RWPE2 (cell line): ENCODE measurements at regions not wholly inside any gene's neighbourhood (a gene's known extent, or its start where the extent isn't known, plus 50 kb on each side); places are given as distances from the start of the nearest gene placed in this dataset.

Experiments used
- ATAC-seq: fragments of 200-7000 bp; cut with Tn5 transposase; 3 replicates; pipeline ENCODE4 v1.9.1; 2021; ENCODE audit warnings: low read depth
- DNase-seq: peaks from one replicate; pipeline ENCODE4 v3.0.0-alpha.2; 2020; ENCODE audit warnings: low spot score
- H3K27ac ChIP-seq: fragments of 450-650 bp; 2 replicates; pipeline ENCODE4 v1.5.1; 2017; ENCODE audit warnings: mild to moderate bottlenecking; ENCODE audit not compliant: poor library complexity, severe bottlenecking
- H3K27me3 ChIP-seq: fragments of 250-450 bp; sonication (Bioruptor Pico); 2 replicates; pipeline ENCODE4 v1.5.1; 2021; ENCODE audit warnings: mild to moderate bottlenecking, moderate library complexity; ENCODE audit not compliant: insufficient read depth, poor library complexity, severe bottlenecking
- H3K36me3 ChIP-seq: fragments of 250-450 bp; sonication (Bioruptor Pico); 2 replicates; pipeline ENCODE4 v1.5.1; 2020; ENCODE audit warnings: low read depth, mild to moderate bottlenecking, moderate library complexity
- H3K4me1 ChIP-seq: fragments of 250-450 bp; sonication (Bioruptor Pico); 2 replicates; pipeline ENCODE4 v1.5.1; 2021; ENCODE audit warnings: mild to moderate bottlenecking, moderate library complexity; ENCODE audit not compliant: insufficient read depth, poor library complexity, severe bottlenecking
- H3K4me3 ChIP-seq: fragments of 250-450 bp; sonication (Bioruptor Pico); 2 replicates; pipeline ENCODE4 v1.5.1; 2021; ENCODE audit warnings: mild to moderate bottlenecking, moderate library complexity; ENCODE audit not compliant: severe bottlenecking
- H3K9me3 ChIP-seq: fragments of 250-450 bp; sonication (Bioruptor Pico); 2 replicates; pipeline ENCODE4 v1.5.1; 2021; ENCODE audit warnings: mild to moderate bottlenecking, moderate library complexity; ENCODE audit not compliant: severe bottlenecking
- CTCF ChIP-seq: fragments of 450-650 bp; IDR thresholded peaks from one replicate; pipeline ENCODE4 v1.5.1; 2017; ENCODE audit warnings: mild to moderate bottlenecking, moderate library complexity; ENCODE audit not compliant: poor library complexity, severe bottlenecking

GRCh38 chr15:46410705-46411104 lies 775.9 kb downstream of the SQOR start:
- H3K4me3 ChIP-seq: no peak overlapping the region
- no peak overlapping the region for H3K27ac ChIP-seq
- ATAC-seq (no peak), DNase-seq (no peak)
- no peaks in the 10 kb centered on the region for H3K36me3 ChIP-seq
- H3K4me1 ChIP-seq: peaks cover 8% of the 10 kb centered on the region
- H3K27me3 ChIP-seq: no peaks in the 10 kb centered on the region
- H3K9me3 ChIP-seq: no peaks in the 10 kb centered on the region
- no peak for TF ChIP-seq CTCF

- Histone ChIP-seq H3K4me1 (peaks cover 8% of the 10 kb centered on the region), H3K9me3 (no peaks in the 10 kb centered on the region), H3K4me3 (no peak overlapping the region), H3K36me3 (no peaks in the 10 kb centered on the region), H3K27me3 (no peaks in the 10 kb centered on the region), H3K27ac (no peak overlapping the region)
- DNase-seq: no peak
- ATAC-seq: no peak
- no peak for TF ChIP-seq CTCF
Observed at GRCh38 chr15:46411900-46412299, 777.1 kb downstream of the SQOR start.

- ATAC-seq (peak; percentile 80), DNase-seq (no peak)
- Histone ChIP-seq H3K9me3 (no peaks in the 10 kb centered on the region), H3K27ac (peak overlapping the region; percentile 14), H3K36me3 (no peaks in the 10 kb centered on the region), H3K27me3 (no peaks in the 10 kb centered on the region), H3K4me1 (peaks cover 8% of the 10 kb centered on the region), H3K4me3 (no peak overlapping the region)
- TF ChIP-seq CTCF: no peak
Observed at GRCh38 chr15:46413799-46414198, 779.0 kb downstream of the SQOR start.

GRCh38 chr15:46416544-46416943 lies 781.7 kb downstream of the SQOR start:
- H3K4me3 ChIP-seq: no peak overlapping the region
- no peak for TF ChIP-seq CTCF
- no peaks in the 10 kb centered on the region for H3K9me3 ChIP-seq
- ATAC-seq (no peak), DNase-seq (no peak)
- no peaks in the 10 kb centered on the region for H3K27me3 ChIP-seq
- no peak overlapping the region for H3K27ac ChIP-seq
- H3K36me3 ChIP-seq: no peaks in the 10 kb centered on the region
- H3K4me1 ChIP-seq: peaks cover 8% of the 10 kb centered on the region

GRCh38 chr15:46420990-46421389 lies 786.2 kb downstream of the SQOR start:
- DNase-seq (no peak), ATAC-seq (no peak)
- Histone ChIP-seq H3K9me3 (peaks cover 5% of the 10 kb centered on the region), H3K4me1 (no peaks in the 10 kb centered on the region), H3K27me3 (no peaks in the 10 kb centered on the region), H3K36me3 (no peaks in the 10 kb centered on the region), H3K27ac (no peak overlapping the region), H3K4me3 (no peak overlapping the region)
- no peak for TF ChIP-seq CTCF
